ENCODE measurements at regions not wholly inside any gene's neighbourhood (a gene's known extent, or its start where the extent isn't known, plus 50 kb on each side); places are given as distances from the start of the nearest gene placed in this dataset.
"Not testable (repeated sequence)": the region's sequence is repeated elsewhere in the genome, so short reads cannot be mapped to it uniquely, and the experiment has no call there.

DNA sequence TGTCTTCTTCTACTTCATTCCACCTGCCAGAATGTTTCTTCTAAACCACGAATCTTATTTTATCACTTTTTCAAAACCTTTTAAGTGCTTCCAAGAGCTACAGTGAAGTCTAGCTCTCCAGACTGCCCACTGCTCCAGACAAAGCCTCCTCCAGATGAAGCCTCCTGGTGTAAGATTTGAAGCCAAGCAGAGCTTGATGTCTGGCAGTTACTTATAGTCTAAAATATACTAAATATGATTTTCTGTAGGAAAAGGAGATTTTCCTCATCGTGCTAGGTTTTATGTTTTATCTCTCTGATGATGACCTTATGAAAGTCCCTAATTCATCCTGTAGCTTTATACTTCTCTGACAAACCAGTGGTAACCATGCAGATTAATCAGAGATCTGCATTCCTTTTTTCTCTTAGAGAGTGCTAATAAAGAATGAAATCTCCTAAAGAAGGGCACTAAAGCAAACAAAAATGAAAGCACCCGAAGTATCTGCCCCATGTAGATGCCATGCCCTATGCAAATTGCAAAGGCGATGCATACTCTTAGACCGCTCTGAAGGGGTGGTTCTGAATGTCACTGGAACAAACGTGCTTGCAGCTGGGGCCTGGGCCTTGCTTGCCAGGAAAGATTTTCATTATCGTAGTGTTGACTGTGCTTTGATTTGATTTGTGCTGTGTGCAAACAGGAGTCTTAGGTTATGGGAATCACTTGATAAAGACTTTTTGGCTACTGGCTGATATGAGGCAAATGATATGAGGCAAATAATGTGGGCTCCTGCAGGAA, 314.2 kb downstream of the PID1 start:
- TF ChIP-seq POLR2A (IDR thresholded peaks at IDR 0.05; ENCODE audit: low read depth, low read length) = no peak
- FAIRE-seq = no peak
- no peak for DNase-seq (ENCODE audit: insufficient read length, low spot score)

DNA sequence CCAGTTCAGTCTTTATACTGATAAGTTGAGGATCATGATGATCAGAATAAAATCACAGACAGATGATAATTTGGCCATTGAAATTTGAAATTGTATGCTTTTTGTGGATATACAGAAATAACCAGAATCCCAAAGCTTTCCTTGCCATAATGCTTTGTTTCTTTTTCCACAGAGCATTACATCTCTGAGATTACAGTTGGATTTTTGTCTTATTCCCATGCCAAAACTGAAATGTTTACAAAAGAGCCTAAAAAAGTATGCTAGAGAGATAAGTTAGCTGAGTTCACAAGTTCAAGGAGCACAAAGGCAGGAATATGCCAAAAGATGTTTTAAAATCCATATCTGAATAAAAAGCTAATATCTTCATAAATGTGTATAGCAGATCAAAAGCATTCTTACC, 321.3 kb downstream of the PID1 start:
- no peak for FAIRE-seq

DNA sequence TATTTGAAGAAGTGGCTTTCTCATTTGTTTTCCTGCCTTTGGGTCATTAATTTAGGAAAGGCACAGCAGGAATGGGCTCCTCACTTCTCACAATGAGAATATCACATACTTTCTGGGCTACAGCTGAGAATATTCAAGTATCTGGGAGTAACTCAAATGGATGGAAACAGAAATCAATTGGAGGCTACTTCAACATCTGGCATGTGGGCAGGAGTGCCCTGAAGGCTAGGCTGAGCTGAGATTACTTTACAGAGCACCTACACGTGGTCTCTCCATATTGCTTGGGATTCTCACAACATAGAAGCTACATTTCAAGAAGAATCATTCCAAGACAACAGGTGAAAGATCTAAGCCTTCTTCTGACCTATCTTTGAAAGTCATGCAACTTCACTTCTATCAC, 325.4 kb downstream of the PID1 start:
- no peak for FAIRE-seq
- TF ChIP-seq POLR2A (IDR thresholded peaks at IDR 0.05; ENCODE audit: low read depth, low read length) = no peak
- DNase-seq (ENCODE audit: insufficient read length, low spot score) = no peak

More for the DNA sequence above, 321.3 kb downstream of the PID1 start:
- no peak for DNase-seq (ENCODE audit: insufficient read length, low spot score)
- no peak for TF ChIP-seq POLR2A (IDR thresholded peaks at IDR 0.05; ENCODE audit: low read depth, low read length)

DNA sequence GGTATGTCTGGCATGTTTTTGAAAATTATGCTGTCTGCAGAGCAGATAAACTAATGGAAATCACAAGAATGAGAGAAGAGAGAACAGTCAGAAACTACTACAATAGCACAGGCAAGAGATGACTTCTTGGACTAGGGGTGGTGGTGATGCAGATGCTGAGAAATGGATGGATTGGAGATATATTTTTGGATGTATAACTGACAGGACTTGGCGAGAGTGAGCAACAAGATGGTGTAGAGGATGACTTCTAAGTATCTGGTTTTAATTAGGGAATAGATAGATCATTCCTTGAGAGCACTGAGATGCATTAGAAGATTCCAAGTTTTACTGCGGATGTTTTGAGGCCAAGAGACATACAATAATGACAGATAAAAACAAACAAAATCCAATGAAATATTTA, 328.2 kb downstream of the PID1 start:
- DNase-seq (ENCODE audit: insufficient read length, low spot score) (no peak), FAIRE-seq (no peak)
- no peak for TF ChIP-seq POLR2A (IDR thresholded peaks at IDR 0.05; ENCODE audit: low read depth, low read length)

DNA sequence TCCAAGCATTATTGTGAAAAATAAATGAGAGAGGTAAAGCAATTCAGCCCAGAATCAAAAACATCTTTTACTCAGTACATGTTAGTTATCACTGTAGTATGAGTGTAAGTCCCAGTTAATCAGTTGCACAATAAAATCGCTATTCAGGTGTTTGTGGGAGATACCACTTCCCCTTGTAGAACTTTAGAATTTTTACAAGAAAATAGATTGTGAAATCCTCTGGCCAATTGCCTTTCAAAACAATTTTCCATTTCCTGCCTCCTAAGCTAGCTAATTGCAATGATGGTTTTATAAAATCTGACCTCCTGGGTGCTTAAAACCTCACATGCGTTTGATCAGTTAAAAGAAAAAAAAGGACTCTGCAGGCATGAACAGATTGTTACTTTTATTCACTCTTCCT, 332.5 kb downstream of the PID1 start:
- FAIRE-seq (no peak), DNase-seq (ENCODE audit: insufficient read length, low spot score) (no peak)
- TF ChIP-seq POLR2A (IDR thresholded peaks at IDR 0.05; ENCODE audit: low read depth, low read length) = no peak

DNA sequence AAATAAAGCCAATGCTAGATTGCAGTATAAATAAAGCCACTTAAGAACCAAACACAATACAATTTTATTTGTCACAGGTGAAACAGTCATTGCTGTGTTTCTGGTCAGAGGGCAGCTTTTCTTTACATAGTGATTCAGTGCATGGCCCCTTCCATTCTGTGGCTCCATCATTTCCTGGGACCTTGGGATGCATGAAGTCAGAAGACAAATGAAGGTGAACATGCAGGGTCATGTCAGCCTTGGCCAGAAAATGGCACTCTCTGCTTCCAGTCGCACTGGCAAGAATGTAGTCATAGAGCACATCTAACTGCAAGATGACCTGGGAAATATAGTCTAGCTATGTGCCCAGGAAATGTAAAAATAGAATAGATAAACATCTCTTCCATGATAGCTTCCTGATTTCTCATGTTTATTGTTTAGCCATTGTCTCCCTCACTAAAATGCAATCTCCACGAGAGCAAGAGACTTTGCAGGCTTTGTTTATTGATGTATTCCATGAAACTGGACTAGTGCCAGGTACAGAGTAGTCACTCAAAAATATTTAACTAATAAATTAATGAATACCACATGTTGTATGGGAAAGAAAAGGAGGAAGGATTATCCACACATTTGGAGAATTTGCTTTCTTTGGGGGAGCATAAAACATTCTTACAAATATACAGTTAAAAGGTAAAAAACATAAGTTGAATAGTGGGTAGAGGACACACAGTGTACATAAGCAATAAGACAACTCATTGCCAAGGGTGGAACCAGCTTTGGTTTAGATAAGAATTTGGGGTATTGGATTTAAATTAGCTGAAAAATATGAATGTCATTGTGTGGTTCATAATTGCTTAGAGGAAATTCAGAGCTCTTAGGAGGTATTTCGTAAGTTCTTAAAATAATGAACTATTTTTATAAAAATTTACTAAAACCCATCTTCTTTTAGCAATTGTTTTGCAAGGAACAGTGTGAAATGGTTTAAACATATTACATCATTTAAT, 343.8 kb downstream of the PID1 start:
- no peak for TF ChIP-seq POLR2A (IDR thresholded peaks at IDR 0.05; ENCODE audit: low read depth, low read length)
- FAIRE-seq = no peak
- DNase-seq (ENCODE audit: insufficient read length, low spot score) = no peak

DNA sequence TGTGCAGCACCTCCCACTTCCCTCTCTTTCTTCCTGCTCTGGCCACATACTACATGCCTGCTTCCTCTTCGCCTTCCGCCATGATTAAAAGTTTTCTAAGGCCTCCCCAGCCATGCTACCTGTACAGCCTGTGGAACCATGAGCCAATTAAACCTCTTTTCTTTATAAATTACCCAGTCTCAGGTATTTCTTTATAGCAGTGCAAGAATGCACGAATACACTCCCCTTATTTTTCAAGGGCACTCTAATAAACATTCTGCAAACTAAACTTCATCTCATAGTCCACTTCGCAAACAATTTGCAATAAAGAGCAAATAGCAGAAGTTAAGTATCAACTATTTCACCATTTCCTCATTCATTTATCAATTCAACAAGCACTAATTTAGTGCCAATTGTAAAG, 351.3 kb downstream of the PID1 start:
- TF ChIP-seq POLR2A (IDR thresholded peaks at IDR 0.05; ENCODE audit: low read depth, low read length) = no peak
- FAIRE-seq (no peak), DNase-seq (ENCODE audit: insufficient read length, low spot score) (no peak)

DNA sequence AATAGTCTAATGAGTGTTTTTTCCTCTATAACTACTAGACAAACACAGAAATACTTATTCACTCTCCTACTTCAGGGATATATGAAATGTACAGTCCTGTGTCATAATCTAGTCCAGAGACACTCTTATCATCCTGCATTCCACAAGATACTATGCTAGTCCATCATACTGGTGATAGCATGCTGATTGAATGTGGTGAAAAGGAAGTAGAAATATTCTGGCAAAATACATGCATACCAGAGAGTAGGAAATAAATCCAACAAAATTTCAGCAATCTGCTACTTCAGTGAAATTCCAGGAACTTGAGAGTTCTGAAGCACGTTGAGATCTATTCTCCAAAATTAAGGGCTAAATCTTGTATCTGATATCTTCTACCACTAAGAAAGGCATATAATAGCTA, 353.9 kb downstream of the PID1 start:
- DNase-seq (ENCODE audit: insufficient read length, low spot score) = no peak
- TF ChIP-seq POLR2A (IDR thresholded peaks at IDR 0.05; ENCODE audit: low read depth, low read length) = no peak
- no peak for FAIRE-seq

DNA sequence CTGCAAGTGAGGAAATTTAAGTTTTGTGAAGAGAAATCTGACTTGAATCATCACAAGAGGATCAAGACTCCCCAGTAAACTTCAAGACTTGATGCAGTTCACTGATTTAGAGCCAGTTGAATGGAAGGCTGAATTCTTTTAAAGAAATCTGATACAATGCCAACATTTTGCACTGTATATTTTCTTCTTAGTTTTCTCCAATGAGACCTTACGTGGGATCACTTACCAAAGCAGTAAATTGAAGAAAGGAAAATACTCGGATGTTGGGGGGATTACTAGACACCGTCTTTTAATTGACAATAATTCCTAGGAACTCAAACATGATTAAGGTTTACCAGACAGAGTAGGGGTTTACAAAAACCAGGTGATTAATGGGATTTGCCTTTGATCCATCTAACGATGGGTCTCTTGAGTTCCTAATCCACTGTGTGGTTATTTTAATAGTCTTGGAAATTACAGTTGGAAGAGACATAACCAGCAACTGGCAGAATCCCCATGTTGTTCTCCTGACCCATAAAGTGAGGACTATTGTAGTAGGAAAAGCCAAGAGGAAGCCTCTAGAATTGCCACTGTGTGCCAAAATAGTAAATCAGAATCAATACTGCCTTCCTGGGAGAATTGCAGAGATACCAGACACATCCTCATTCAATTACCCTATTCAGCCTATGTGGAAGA, 354.5 kb downstream of the PID1 start:
- FAIRE-seq = no peak
- no peak for TF ChIP-seq POLR2A (IDR thresholded peaks at IDR 0.05; ENCODE audit: low read depth, low read length)
- DNase-seq (ENCODE audit: insufficient read length, low spot score) = no peak

DNA sequence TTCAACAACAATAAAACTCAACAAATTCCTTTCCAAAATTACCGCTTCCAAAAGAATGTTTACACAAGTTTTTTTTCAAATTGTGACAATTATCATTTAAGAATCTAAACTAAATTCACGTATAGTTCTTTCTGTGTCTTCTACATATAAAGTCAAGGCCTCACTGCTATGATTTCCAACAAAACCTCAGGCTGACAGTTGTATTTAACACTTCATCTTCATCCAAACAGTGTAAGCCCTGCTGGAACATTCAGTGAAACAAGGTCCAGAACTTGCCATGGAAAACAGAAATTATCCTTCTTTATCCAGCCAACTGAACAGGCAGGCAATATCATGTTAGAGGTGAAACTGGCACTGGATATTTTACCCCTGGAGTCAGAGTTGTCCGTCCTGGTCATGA, 357.9 kb downstream of the PID1 start:
- DNase-seq (ENCODE audit: insufficient read length, low spot score) (no peak), FAIRE-seq (no peak)
- no peak for TF ChIP-seq POLR2A (IDR thresholded peaks at IDR 0.05; ENCODE audit: low read depth, low read length)

DNA sequence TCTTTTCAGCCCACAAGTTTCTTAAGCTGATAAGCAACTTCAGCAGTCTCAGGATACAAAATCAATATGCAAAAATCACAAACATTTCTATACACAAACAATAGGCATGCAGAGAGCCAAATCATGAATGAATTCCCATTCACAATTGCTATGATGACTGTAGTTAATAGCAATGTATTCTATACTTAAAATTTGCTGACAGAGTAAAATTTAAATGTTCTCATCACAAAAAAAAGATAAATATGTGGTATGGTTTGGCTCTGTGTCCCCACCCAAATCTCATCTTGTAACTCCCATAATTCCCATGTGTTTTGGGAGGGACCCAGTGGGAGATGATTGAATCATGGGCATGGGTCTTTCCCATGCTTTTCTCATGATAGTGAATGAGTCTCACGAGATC, 360.2 kb downstream of the PID1 start:
- FAIRE-seq; DNase-seq (ENCODE audit: insufficient read length, low spot score): not testable (repeated sequence)

DNA sequence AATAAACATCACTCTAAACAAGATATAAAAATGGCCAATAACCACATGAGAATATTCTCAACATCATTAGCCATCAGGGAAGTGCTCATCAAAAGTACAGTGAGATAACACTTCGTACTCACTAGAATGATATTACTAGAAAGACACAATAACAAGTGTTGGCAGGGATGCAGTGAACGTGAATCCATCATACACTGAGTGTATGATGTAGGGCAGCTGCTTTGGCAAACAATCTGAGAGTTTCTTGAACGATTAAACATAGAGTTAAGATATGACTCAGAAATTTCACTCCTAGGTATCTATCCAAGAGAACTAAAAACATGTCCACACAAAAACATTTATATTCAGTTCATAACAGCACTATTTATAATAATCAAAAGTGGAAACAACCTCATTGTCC, 368.9 kb downstream of the PID1 start:
- no peak for TF ChIP-seq POLR2A (IDR thresholded peaks at IDR 0.05; ENCODE audit: low read depth, low read length)
- DNase-seq (ENCODE audit: insufficient read length, low spot score) (no peak), FAIRE-seq (no peak)

DNA sequence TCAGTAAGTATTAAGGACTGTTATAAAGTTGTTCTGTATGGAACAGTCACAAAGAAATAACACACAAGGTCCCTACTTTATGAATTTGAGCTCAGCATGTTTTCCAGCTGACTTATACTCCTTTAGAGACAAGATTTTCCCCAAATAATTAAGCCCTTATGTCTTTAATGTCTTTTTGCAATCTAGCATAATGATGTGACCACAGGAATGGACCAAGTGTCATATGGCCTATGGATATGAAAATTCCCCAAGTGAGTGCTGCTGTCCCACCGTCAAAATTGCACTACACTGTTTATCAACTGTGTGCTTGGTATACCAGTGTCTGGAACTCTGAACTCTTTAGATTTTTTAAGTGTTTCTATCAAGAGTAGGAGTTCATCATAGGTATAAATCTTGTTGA, 369.6 kb downstream of the PID1 start:
- no peak for TF ChIP-seq POLR2A (IDR thresholded peaks at IDR 0.05; ENCODE audit: low read depth, low read length)
- DNase-seq (ENCODE audit: insufficient read length, low spot score) (no peak), FAIRE-seq (no peak)

DNA sequence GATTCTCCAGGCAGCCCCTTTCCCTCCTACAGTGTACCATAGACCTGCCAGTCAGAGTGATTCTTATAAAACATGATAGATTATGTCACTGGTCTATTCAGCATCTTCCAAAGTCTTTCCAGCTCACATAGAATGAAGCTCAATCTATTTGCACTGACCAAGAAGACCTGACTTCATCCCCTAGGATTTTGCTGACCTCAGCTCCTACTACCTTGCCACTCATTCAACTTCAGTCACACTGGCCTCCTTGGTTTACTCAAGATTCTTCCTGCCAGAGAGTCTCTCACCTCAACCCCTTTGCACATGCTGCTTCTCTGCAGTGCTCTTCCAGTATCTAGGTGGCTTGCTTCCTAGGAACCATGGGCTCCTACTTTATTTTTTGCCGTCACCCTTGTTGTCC, 392.9 kb downstream of the PID1 start:
- FAIRE-seq = no peak
- DNase-seq (ENCODE audit: insufficient read length, low spot score) = no peak
- no peak for TF ChIP-seq POLR2A (IDR thresholded peaks at IDR 0.05; ENCODE audit: low read depth, low read length)

Data from H54 (cell line).